ENCODE measurements at regions not wholly inside any gene's neighbourhood (a gene's known extent, or its start where the extent isn't known, plus 50 kb on each side); places are given as distances from the start of the nearest gene placed in this dataset.

DNA sequence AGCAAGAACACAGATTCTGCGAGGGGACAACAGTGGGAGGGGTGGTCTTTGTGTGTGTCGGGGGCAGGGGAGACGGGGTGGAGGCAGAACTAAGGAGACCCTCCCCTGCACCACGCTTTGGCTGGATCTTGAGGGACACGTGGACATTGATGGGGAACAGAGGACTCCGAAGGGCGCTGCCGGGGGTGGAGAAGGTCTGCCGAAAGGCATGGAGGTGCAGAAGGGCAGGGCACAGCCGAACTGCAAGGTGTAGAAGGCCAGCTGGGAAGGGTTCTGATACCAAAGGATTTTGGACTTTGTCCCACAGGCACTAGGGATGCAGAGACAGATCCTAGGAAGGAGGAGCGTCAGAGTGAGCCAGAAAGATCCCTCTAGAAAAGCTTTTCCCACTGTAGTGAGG lies 107.7 kb upstream of the SYT13 start:
- no peak for ATAC-seq
- no peak overlapping the region for H3K27ac ChIP-seq
- DNase-seq, result no peak

GRCh38 chr11:45393334-45393733 lies 107.2 kb upstream of the SYT13 start:
- Histone ChIP-seq H3K36me3 (no peaks in the 10 kb centered on the region), H3K9me3 (no peaks in the 10 kb centered on the region), H3K27ac (no peak overlapping the region), H3K4me3 (no peak overlapping the region), H3K4me1 (no peaks in the 10 kb centered on the region), H3K27me3 (no peaks in the 10 kb centered on the region)
- DNase-seq (no peak), ATAC-seq (no peak)
- intact Hi-C loops (cut with DNase I), result no loop called here
- no peak for TF ChIP-seq CTCF (IDR thresholded peaks at IDR 0.05)

More for the DNA sequence above, 107.7 kb upstream of the SYT13 start:
- no peaks in the 10 kb centered on the region for H3K9me3 ChIP-seq
- TF ChIP-seq CTCF (IDR thresholded peaks at IDR 0.05), result no peak
- H3K4me1 ChIP-seq, result no peaks in the 10 kb centered on the region
- no peaks in the 10 kb centered on the region for H3K36me3 ChIP-seq
- intact Hi-C loops (cut with DNase I), result no loop called here
- H3K4me3 ChIP-seq, result no peak overlapping the region
- H3K27me3 ChIP-seq, result no peaks in the 10 kb centered on the region

- no peak overlapping the region for H3K4me3 ChIP-seq
- intact Hi-C loops (cut with DNase I), result no loop called here
- H3K4me1 ChIP-seq, result no peaks in the 10 kb centered on the region
- no peaks in the 10 kb centered on the region for H3K36me3 ChIP-seq
- TF ChIP-seq CTCF (IDR thresholded peaks at IDR 0.05), result no peak
- DNase-seq (no peak), ATAC-seq (no peak)
- H3K27me3 ChIP-seq, result no peaks in the 10 kb centered on the region
- H3K27ac ChIP-seq, result no peak overlapping the region
- no peaks in the 10 kb centered on the region for H3K9me3 ChIP-seq
These were observed 106.5 kb upstream of the SYT13 start for GRCh38 chr11:45392591-45393091.

DNA sequence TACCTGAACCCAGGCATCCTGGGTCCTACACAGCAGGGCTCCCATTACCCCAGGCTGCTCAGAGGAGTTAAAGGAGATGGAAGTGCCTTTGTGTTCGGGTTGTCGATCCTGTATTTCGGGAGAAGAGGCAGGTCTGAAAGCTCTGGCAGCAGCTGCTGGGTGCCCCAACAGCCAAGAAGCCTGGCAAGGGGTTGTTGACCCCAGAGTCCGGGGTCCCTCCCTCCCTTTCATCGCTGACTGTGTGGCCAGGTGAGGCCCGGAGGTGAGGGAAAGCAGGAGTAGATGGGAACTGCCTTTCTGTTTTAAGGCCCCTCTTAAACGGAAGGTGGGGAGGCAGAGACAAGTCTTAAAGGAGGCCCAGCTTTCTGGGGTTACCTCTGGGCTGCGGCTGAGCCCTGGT lies 106.0 kb upstream of the SYT13 start:
- H3K27me3 ChIP-seq, result no peaks in the 10 kb centered on the region
- DNase-seq, result peak; percentile 13
- H3K4me3 ChIP-seq, result no peak overlapping the region
- no peak overlapping the region for H3K27ac ChIP-seq
- intact Hi-C loops (cut with DNase I), result no loop called here
- ATAC-seq, result no peak
- no peak for TF ChIP-seq CTCF (IDR thresholded peaks at IDR 0.05)
- no peaks in the 10 kb centered on the region for H3K4me1 ChIP-seq
- H3K9me3 ChIP-seq, result no peaks in the 10 kb centered on the region
- no peaks in the 10 kb centered on the region for H3K36me3 ChIP-seq

DNA sequence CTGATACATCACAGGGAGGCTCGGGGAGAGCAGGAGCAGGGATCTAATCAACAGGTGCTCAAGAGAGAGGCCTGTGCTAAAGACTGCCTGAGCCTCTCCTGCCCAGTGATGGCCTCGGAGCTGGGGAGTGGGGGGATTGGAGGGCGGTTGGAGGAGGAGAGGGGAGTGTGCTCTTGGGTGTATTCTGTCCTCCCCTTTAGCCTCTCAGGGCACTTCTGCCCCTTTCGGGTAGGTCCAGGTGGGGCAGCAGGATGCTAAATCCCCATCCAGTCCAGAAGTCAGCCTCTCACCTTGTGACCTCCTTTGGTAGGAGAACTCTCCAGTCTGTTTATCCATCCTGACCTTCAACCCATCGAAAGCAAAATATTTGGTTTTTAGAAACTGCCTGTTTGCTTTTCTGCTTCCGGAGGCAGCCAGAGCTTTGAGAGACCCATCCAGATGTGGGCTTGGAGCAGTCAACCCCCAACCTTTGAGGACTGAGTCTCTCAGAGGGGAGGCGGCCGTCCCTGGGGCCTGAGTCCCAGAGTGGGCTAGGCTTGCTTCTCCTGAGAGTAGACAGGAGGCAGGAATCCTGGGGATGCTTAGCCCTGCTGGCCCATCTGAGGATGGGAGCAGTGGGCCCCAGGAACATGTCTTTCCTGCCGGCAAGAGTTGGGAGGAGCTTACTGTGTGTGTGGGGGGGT lies 105.2 kb upstream of the SYT13 start:
- ATAC-seq (no peak), DNase-seq (peak; percentile 19)
- Histone ChIP-seq H3K4me1 (no peaks in the 10 kb centered on the region), H3K36me3 (no peaks in the 10 kb centered on the region), H3K27ac (no peak overlapping the region), H3K9me3 (no peaks in the 10 kb centered on the region), H3K27me3 (no peaks in the 10 kb centered on the region), H3K4me3 (no peak overlapping the region)
- intact Hi-C loops (cut with DNase I), result no loop called here
- TF ChIP-seq CTCF (IDR thresholded peaks at IDR 0.05), result no peak

- no peak overlapping the region for H3K27ac ChIP-seq
- no peak for TF ChIP-seq CTCF (IDR thresholded peaks at IDR 0.05)
- H3K9me3 ChIP-seq, result no peaks in the 10 kb centered on the region
- DNase-seq (no peak), ATAC-seq (no peak)
- intact Hi-C loops (cut with DNase I), result no loop called here
- H3K27me3 ChIP-seq, result no peaks in the 10 kb centered on the region
- H3K4me3 ChIP-seq, result no peak overlapping the region
- no peaks in the 10 kb centered on the region for H3K36me3 ChIP-seq
- no peaks in the 10 kb centered on the region for H3K4me1 ChIP-seq
These were observed 104.3 kb upstream of the SYT13 start for GRCh38 chr11:45390407-45390806.
